Small intestine (tissue), 7 donors: ENCODE measurements at regions not wholly inside any gene's neighbourhood (a gene's known extent, or its start where the extent isn't known, plus 50 kb on each side); places are given as distances from the start of the nearest gene placed in this dataset.

Experiments
- DNase-seq, 2 donors: peaks; one replicate each; pipeline versions ENCODE4 v3.0.0 to v3.0.0-alpha.2; 2013
- FAIRE-seq: peaks from 2 replicates; lab custom pipeline; 2012; peaks lifted over from hg19 to GRCh38; lab: Jason Lieb, UNC
- H3K27ac ChIP-seq, 3 donors: one replicate each; pipeline ENCODE4 v1.5.1; 2013; ENCODE audit warnings: low read length in 2 of 3, mild to moderate bottlenecking in 2 of 3, control low read depth in 1 of 3, inconsistent platforms in 1 of 3, low read depth in 1 of 3, moderate library complexity in 1 of 3
- H3K27me3 ChIP-seq, 3 donors: one replicate each; pipeline ENCODE4 v1.6.1; 2013; ENCODE audit warnings: low read length in 3 of 3, inconsistent platforms in 1 of 3; ENCODE audit not compliant: control insufficient read depth in 3 of 3, insufficient read depth in 3 of 3
- H3K36me3 ChIP-seq, 3 donors: one replicate each; pipeline ENCODE4 v1.6.1; 2013; ENCODE audit warnings: low read length in 3 of 3, inconsistent platforms in 1 of 3, low read depth in 1 of 3, mild to moderate bottlenecking in 1 of 3, moderate library complexity in 1 of 3; ENCODE audit not compliant: control insufficient read depth in 3 of 3, insufficient read depth in 2 of 3
- H3K4me1 ChIP-seq, 3 donors: one replicate each; pipeline ENCODE4 v1.6.1; 2013; ENCODE audit warnings: low read length in 2 of 3, inconsistent platforms in 1 of 3, low read depth in 1 of 3, mild to moderate bottlenecking in 1 of 3, moderate library complexity in 1 of 3; ENCODE audit not compliant: control insufficient read depth in 3 of 3, insufficient read depth in 2 of 3
- H3K4me3 ChIP-seq, 3 donors: one replicate each; pipeline ENCODE4 v1.5.1; 2013; ENCODE audit warnings: low read length in 3 of 3, control low read depth in 1 of 3, inconsistent platforms in 1 of 3, low read depth in 1 of 3, mild to moderate bottlenecking in 1 of 3, moderate library complexity in 1 of 3
- H3K9me3 ChIP-seq, 2 donors: one replicate each; pipeline ENCODE4 v1.6.1; 2013; ENCODE audit warnings: low read depth in 1 of 2, low read length in 1 of 2; ENCODE audit not compliant: control insufficient read depth in 2 of 2, insufficient read depth in 1 of 2
- whole genome bisulfite sequencing, 3 donors: extraction: QIAGEN DNeasy Blood & Tissue Kit; methylation state at CpG; one replicate each; pipeline ENCODE4 v1.1.7; 2013; 5-methylcytosine and 5-hydroxymethylcytosine counted together
- donor health status: healthy with polysubstance abuse.
- donor health status: control.
- donor health status: control.
- donor health status: Bipolar disorder and iron deficiency.
- donor health status: healthy.

DNA sequence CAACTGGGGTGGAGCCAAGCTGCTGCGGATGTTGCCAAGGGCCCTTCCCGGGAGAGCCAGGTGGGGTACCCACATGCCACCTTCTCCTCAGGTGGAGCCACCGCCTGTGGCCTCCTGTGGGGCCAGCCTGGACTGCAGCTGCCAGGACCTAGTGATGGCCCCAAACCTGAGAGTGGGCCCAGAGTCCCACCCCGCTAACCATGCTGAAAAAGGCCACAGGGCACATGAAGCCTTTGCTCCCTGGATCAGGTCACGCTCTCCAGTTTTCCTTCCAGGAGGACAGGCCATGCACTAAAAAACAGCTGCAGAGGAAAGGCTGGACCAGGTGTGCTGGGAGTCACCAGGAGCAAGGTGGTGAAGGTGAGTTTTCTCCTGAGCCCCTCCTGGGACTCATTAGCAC lies 73.9 kb upstream of the SLC22A16 start:
- H3K27ac ChIP-seq = no peak overlapping the region

DNA sequence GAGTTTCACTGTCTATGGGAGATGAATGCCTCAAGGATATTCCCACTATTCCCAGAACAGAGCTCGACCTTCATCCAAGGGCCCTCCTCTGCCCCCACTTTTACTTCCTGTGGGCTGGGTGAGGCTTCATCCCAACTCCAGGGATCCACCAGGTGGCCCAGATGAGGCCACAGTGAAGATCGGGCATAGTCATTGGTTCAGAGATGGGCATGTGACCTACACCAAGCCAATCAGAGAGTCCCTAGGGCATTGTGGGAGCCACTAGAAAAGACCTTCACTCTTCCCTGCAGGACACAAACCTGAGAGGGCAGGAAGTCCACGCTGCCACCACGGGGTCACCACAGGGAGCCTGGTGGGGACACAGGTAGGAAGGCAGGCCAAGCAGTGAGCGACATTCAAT lies 72.9 kb upstream of the SLC22A16 start:
- Histone ChIP-seq H3K27ac (no peak overlapping the region), H3K27me3 (no peaks in the 10 kb centered on the region), H3K4me3 (no peak overlapping the region), H3K4me1 (peaks cover 0 to 2% (median 2%) of the 10 kb centered on the region in 3 donors), H3K9me3 (peaks cover 0 to 7% of the 10 kb centered on the region in 2 donors), H3K36me3 (no peaks in the 10 kb centered on the region)
- WGBS, 3 donors = 81 to 90% (median 88%) methylated on average over 5 of the region's 5 CpGs
- FAIRE-seq (no peak), DNase-seq (no peak)

More for the DNA sequence above, 73.9 kb upstream of the SLC22A16 start:
- Histone ChIP-seq H3K4me1 (no peaks in the 10 kb centered on the region), H3K36me3 (no peaks in the 10 kb centered on the region), H3K27me3 (no peaks in the 10 kb centered on the region), H3K9me3 (peaks cover 0 to 2% of the 10 kb centered on the region in 2 donors), H3K4me3 (no peak overlapping the region)
- DNase-seq = no peak
- no peak for FAIRE-seq
- 92 to 94% (median 93%) methylated on average over 5 of the region's 5 CpGs for WGBS, 3 donors

DNA sequence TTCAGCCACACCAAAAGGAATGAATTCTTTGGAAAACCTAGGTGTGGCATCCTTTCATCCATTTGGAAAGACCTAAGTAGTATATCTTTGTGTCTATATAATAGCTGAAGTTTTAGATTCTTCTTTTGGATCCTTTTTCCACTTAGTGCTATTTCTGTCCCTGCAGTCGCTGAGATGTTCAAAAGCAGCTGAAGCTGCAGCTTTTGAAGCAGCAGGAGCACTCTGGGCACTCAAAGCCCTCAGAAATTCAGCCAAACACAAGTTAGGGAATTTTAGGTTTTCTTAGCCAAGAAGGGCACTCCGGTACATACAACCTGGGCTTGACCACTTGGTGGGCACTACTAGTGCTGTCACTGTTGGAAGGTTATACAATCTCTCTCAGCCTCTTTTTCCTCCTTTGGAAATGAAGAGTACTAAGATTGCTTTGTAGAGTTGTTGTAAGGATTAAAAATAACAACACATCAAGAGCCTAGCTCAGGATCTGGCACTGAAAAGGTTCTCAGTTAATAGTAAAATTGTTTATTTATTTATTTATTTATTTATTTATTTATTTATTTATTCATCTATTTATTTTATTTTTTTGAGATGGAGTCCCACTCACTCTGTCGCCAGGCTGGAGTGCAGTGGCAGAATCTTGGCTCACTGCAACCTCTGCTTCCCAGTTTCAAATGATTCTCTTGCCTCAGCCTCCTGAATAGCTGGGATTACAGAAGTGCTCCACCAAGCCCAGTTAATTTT lies 71.9 kb upstream of the SLC22A16 start:
- Histone ChIP-seq H3K9me3 (peaks cover 0 to 7% of the 10 kb centered on the region in 2 donors), H3K36me3 (no peaks in the 10 kb centered on the region), H3K4me1 (peaks cover 0 to 4% (median 2%) of the 10 kb centered on the region in 3 donors), H3K4me3 (no peak overlapping the region), H3K27me3 (no peaks in the 10 kb centered on the region), H3K27ac (no peak overlapping the region)
- 85 to 87% (median 85%) methylated on average over 3 of the region's 3 CpGs for WGBS, 3 donors
- DNase-seq = no peak
- no peak for FAIRE-seq

DNA sequence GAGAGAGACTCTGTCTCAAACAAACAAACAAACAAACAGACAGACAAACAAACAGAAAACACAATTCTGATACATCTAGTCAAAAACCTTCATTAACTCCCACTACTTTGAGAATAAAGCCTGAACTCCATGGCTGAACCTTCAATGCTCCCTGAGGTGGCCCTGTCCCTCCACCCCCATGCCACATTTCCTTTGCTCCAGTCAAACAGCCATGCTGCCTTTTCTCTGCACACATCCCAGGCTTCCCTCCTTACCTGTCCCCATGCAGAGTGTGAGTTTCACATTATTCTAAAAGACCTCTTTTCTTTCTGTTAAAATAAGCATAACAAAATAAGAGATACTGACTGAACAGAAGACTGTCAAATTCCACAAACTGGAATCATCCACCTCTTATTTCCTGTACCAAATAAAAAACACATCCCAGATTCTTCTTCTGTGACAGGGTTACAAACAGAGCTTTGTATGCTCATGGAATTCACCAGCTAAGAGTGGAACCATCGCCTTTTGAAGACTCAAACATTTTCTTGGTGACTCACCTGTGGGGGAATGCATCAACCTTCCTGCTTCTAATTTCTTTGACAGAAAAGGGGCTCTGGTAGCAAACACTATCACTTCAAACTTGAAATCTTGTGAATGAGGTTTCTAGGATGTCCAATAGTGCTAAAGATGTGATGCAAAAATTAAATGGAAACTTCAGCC lies 71.0 kb upstream of the SLC22A16 start:
- DNase-seq (no peak), FAIRE-seq (no peak)
- H3K4me1 ChIP-seq = peaks cover 0 to 4% (median 2%) of the 10 kb centered on the region in 3 donors
- no peak overlapping the region for H3K4me3 ChIP-seq
- peaks cover 0 to 7% of the 10 kb centered on the region in 2 donors for H3K9me3 ChIP-seq
- 74 to 78% (median 78%) methylated on average over 1 of the region's 1 CpG for WGBS, 3 donors
- no peaks in the 10 kb centered on the region for H3K27me3 ChIP-seq
- H3K36me3 ChIP-seq = no peaks in the 10 kb centered on the region
- H3K27ac ChIP-seq = no peak overlapping the region

DNA sequence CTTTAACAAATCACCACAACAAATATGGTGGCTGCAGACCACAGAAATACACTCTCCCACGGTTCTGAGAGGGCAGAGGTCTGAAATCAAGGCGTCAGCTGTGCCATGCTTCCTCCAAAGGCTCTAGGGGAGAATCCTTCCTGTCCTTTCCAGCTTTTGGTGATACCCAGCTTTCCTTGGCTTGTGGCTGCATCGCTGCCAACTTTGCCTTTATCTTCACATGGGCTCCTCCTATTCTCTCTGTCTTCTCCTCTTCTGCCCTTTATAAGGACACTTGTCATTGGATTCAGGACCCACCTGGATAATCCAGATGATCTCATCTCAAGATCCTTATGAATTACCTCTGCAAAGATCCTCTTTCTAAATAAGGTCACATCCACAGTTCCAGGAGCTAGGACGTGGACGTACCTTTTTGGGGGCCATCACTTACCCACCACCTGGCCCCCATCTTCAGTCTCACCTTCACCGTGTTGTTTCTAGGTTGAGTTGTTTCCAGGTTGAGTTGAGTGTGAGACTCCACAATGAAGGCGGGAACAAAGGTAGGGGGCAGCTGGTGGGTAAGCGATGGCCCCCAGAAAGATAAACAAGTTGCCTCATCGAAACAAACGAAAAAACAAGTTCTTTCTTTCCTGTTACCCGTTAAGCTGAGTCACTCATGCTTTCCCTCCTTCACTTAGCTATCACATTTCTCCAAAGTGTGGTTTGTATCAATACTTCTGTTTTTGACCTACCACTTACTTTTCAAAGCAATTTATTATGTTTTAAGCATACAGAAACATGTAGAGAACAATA lies 68.9 kb upstream of the SLC22A16 start:
- WGBS, 3 donors = 81 to 86% (median 83%) methylated on average over 11 of the region's 11 CpGs
- H3K36me3 ChIP-seq = no peaks in the 10 kb centered on the region
- H3K27me3 ChIP-seq = no peaks in the 10 kb centered on the region
- H3K9me3 ChIP-seq = peaks cover 0 to 7% of the 10 kb centered on the region in 2 donors
- no peak for FAIRE-seq
- DNase-seq = no peak
- peaks cover 0 to 4% (median 2%) of the 10 kb centered on the region in 3 donors for H3K4me1 ChIP-seq
- H3K4me3 ChIP-seq = no peak overlapping the region
- H3K27ac ChIP-seq = no peak overlapping the region

DNA sequence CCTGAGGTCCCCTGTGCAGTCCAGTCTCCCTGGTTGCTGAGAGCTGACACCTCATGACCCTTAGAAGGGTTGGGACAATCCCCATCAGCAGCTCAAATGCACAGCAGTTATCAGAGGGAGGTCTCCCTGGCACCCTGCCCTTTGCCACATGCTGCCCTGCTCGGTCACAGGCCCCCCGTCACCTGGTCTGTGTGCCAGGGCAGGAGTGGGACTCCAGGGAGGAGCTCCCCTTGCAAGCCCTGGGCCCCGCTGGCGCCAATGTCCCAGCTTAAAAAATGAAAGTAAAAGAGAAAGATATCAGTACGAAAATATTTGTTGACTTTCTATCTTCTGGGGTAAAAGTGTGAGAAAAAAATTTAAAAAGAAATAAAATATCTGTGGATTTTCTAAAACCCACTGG lies 68.1 kb upstream of the SLC22A16 start:
- FAIRE-seq (no peak), DNase-seq (peak in 1 of 2 donors; percentile 25)
- Histone ChIP-seq H3K4me3 (no peak overlapping the region), H3K9me3 (peaks cover 0 to 7% of the 10 kb centered on the region in 2 donors), H3K36me3 (no peaks in the 10 kb centered on the region), H3K27me3 (no peaks in the 10 kb centered on the region), H3K27ac (no peak overlapping the region), H3K4me1 (peaks cover 0 to 4% (median 2%) of the 10 kb centered on the region in 3 donors)
- 29 to 39% (median 39%) methylated on average over 5 of the region's 5 CpGs for WGBS, 3 donors

DNA sequence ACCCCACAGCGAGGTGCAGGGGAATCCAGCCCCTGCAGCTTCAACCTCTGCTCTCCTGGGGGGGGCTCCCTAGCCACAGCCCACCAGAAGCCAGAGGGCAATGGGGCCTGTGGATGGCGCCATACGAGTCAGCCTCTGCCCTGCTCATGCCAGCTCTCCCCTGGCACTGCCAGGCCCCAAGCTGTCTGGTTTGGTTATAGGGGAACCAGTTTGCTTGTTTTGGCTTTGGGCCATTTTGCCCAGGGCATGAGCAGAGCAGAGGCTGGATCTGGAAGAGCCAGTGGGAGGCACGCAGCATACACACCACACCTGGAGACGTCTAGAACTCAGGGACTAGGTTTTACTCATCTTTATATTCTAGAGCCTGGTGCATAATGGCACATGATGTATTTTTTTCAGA lies 66.7 kb upstream of the SLC22A16 start:
- Histone ChIP-seq H3K27ac (no peak overlapping the region), H3K27me3 (no peaks in the 10 kb centered on the region), H3K9me3 (peaks cover 0 to 7% of the 10 kb centered on the region in 2 donors), H3K4me3 (no peak overlapping the region), H3K4me1 (peaks cover 0 to 7% (median 2%) of the 10 kb centered on the region in 3 donors), H3K36me3 (no peaks in the 10 kb centered on the region)
- 44 to 78% (median 63%) methylated on average over 5 of the region's 5 CpGs for WGBS, 3 donors
- DNase-seq (no peak), FAIRE-seq (no peak)
